Cardiac muscle cell (in vitro differentiated cells and primary cell): ENCODE measurements at regions not wholly inside any gene's neighbourhood (a gene's known extent, or its start where the extent isn't known, plus 50 kb on each side); places are given as distances from the start of the nearest gene placed in this dataset.

Experiments
- DNase-seq, 2 donors: peaks; one replicate each; pipeline versions ENCODE4 v3.0.0 to v3.0.0-alpha.2; 2010 to 2017; ENCODE audit warnings: low read depth in 1 of 2, low spot score in 1 of 2
- H3K27ac ChIP-seq: fragments of 200-600 bp; sonication (generic); 2 replicates; pipeline ENCODE4 v1.5.1; 2016
- H3K27me3 ChIP-seq: fragments of 200-600 bp; sonication (generic); 2 replicates; pipeline ENCODE4 v1.6.0; 2016; ENCODE audit warnings: control low read depth
- H3K36me3 ChIP-seq: fragments of 200-600 bp; sonication (generic); 2 replicates; pipeline ENCODE4 v1.5.1; 2016; ENCODE audit warnings: control low read depth
- H3K4me1 ChIP-seq: fragments of 200-600 bp; sonication (generic); 2 replicates; pipeline ENCODE4 v1.8.1; 2017; ENCODE audit warnings: low read depth, mild to moderate bottlenecking, mixed run types
- H3K4me3 ChIP-seq: fragments of 200-600 bp; sonication (generic); 2 replicates; pipeline ENCODE4 v1.5.1; 2016; ENCODE audit warnings: mild to moderate bottlenecking
- H3K9me3 ChIP-seq: fragments of 200-600 bp; sonication (generic); 2 replicates; pipeline ENCODE4 v1.5.1; 2017; ENCODE audit warnings: low read depth, mild to moderate bottlenecking, control low read depth
- CTCF ChIP-seq: IDR thresholded peaks from 2 replicates; pipeline ENCODE4 v1.5.1; 2012; ENCODE audit warnings: low read depth, mild to moderate bottlenecking, low read length

- Histone ChIP-seq H3K4me3 (no peak overlapping the region), H3K4me1 (no peaks in the 10 kb centered on the region), H3K27ac (no peak overlapping the region), H3K27me3 (no peaks in the 10 kb centered on the region), H3K9me3 (no peaks in the 10 kb centered on the region), H3K36me3 (no peaks in the 10 kb centered on the region)
- TF ChIP-seq CTCF, result peak; percentile 92
- DNase-seq, result peak; percentile 78 to 83
Measured at GRCh38 chr11:70755410-70756158, 357.3 kb downstream of the CTTN start.

- Histone ChIP-seq H3K27ac (no peak overlapping the region), H3K36me3 (no peaks in the 10 kb centered on the region), H3K4me1 (no peaks in the 10 kb centered on the region), H3K27me3 (no peaks in the 10 kb centered on the region), H3K9me3 (no peaks in the 10 kb centered on the region), H3K4me3 (no peak overlapping the region)
- no peak for TF ChIP-seq CTCF
- DNase-seq, result no peak
Measured at GRCh38 chr11:70756341-70756740, 358.0 kb downstream of the CTTN start.

- Histone ChIP-seq H3K4me1 (no peaks in the 10 kb centered on the region), H3K27ac (no peak overlapping the region), H3K27me3 (no peaks in the 10 kb centered on the region), H3K4me3 (no peak overlapping the region), H3K36me3 (no peaks in the 10 kb centered on the region), H3K9me3 (no peaks in the 10 kb centered on the region)
- no peak for DNase-seq
- TF ChIP-seq CTCF, result no peak
Measured at GRCh38 chr11:70756756-70757155, 358.4 kb downstream of the CTTN start.

- no peaks in the 10 kb centered on the region for H3K4me1 ChIP-seq
- DNase-seq, result no peak
- TF ChIP-seq CTCF, result no peak
- H3K27ac ChIP-seq, result no peak overlapping the region
- no peak overlapping the region for H3K4me3 ChIP-seq
- H3K36me3 ChIP-seq, result no peaks in the 10 kb centered on the region
- no peaks in the 10 kb centered on the region for H3K9me3 ChIP-seq
- no peaks in the 10 kb centered on the region for H3K27me3 ChIP-seq
Measured at GRCh38 chr11:70757241-70757640, 358.9 kb downstream of the CTTN start.

- H3K9me3 ChIP-seq, result no peaks in the 10 kb centered on the region
- H3K27ac ChIP-seq, result no peak overlapping the region
- DNase-seq, result no peak
- no peaks in the 10 kb centered on the region for H3K4me1 ChIP-seq
- TF ChIP-seq CTCF, result no peak
- no peaks in the 10 kb centered on the region for H3K36me3 ChIP-seq
- H3K4me3 ChIP-seq, result no peak overlapping the region
- no peaks in the 10 kb centered on the region for H3K27me3 ChIP-seq
Measured at GRCh38 chr11:70758206-70758605, 359.9 kb downstream of the CTTN start.
